Tibial nerve (tissue), 3 donors: ENCODE measurements at regions not wholly inside any gene's neighbourhood (a gene's known extent, or its start where the extent isn't known, plus 50 kb on each side); places are given as distances from the start of the nearest gene placed in this dataset.

Experiments used
- POLR2A ChIP-seq, 2 donors: fragments of 450-650 bp; IDR thresholded peaks; one replicate each; pipeline ENCODE4 v1.6.1; 2017; ENCODE audit warnings: antibody characterized with exemption in 2 of 2, mild to moderate bottlenecking in 2 of 2, moderate library complexity in 2 of 2
- TF ChIP-seq, protein P1 (sequence below), 5 experiments: fragments of 200-600 bp in 3 of 5; fragments of 450-650 bp in 2 of 5; sonication (generic) in 3 of 5; IDR thresholded peaks; one replicate each; pipeline ENCODE4 v1.5.1; 2016 to 2019; ENCODE audit warnings: antibody characterized with exemption in 5 of 5, mild to moderate bottlenecking in 3 of 5, moderate library complexity in 2 of 5

DNA sequence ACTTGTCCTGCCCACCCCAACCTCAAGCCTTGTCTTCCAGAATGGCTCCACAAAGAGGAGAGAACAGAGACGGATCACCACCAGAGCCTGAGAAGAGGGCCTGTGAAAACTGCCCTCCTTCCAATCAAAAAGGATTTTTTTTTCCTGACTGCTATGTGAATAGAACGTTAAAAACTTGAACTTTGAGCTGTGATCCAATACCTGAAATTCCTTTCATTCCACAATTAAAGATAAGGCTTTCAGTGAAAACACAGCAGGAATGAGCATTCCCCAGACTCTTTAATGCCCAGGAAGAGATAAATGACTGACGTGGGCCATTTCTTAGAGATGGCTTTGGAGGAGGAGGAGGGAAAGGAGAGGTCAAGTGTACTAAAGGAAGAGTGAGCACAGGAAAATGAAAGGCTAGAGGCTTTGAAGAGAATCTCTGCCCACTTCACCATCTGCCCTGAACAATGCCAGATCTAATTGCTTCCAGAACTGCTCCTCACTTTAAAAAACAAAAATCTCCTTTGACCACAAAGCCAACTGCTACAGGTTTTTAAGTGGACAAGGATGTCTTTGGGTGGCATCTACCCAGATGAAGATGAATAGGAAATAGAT is 177.9 kb upstream of the MAP3K1 start:
- TF ChIP-seq, protein P1, sequence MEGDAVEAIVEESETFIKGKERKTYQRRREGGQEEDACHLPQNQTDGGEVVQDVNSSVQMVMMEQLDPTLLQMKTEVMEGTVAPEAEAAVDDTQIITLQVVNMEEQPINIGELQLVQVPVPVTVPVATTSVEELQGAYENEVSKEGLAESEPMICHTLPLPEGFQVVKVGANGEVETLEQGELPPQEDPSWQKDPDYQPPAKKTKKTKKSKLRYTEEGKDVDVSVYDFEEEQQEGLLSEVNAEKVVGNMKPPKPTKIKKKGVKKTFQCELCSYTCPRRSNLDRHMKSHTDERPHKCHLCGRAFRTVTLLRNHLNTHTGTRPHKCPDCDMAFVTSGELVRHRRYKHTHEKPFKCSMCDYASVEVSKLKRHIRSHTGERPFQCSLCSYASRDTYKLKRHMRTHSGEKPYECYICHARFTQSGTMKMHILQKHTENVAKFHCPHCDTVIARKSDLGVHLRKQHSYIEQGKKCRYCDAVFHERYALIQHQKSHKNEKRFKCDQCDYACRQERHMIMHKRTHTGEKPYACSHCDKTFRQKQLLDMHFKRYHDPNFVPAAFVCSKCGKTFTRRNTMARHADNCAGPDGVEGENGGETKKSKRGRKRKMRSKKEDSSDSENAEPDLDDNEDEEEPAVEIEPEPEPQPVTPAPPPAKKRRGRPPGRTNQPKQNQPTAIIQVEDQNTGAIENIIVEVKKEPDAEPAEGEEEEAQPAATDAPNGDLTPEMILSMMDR (IDR thresholded peaks at IDR 0.05) = no peak
- TF ChIP-seq POLR2A (IDR thresholded peaks at IDR 0.05) = no peak
